T-cell (primary cell): ENCODE measurements at regions not wholly inside any gene's neighbourhood (a gene's known extent, or its start where the extent isn't known, plus 50 kb on each side); places are given as distances from the start of the nearest gene placed in this dataset.

ENCODE experiments used
- ATAC-seq, 4 experiments: fragments of 200-7000 bp in 3 of 4; fragments of 150-1000 bp in 1 of 4; cut with Tn5 transposase; replicated peaks in 1 of 4; 1 replicate in 3 of 4; 2 replicates in 1 of 4; pipeline ENCODE4 v1.10.0; 2021; ENCODE audit warnings: moderate library complexity in 3 of 4, mild to moderate bottlenecking in 2 of 4, moderate number of reproducible peaks in 1 of 4
- CTCF ChIA-PET, 2 donors: fragments of 300-600 bp; sonication (Branson Sonifier 250); formaldehyde crosslinking; loops; one replicate each; lab custom pipeline; 2022; ENCODE audit warnings: antibody characterized with exemption in 2 of 2; lab: Charles Lee
- POLR2A ChIA-PET, 2 donors: fragments of 300-600 bp; sonication (Branson Sonifier 250); formaldehyde crosslinking; loops; one replicate each; lab custom pipeline; 2022; ENCODE audit warnings: antibody characterized with exemption in 2 of 2; lab: Charles Lee
- DNase-seq, 35 experiments: peaks; one replicate each; pipeline versions ENCODE4 v3.0.0 to v3.0.0-alpha.2; 2013 to 2023
- H3K27ac ChIP-seq: one replicate; pipeline ENCODE4 v1.5.1; 2013; ENCODE audit warnings: low read length
- H3K27me3 ChIP-seq, 2 experiments: replicated peaks in 1 of 2; 1 replicate in 1 of 2; 2 replicates in 1 of 2; pipeline versions ENCODE4 v1.6.1 to v1.7.0; 2013; ENCODE audit warnings: low read length in 1 of 2, mixed read lengths in 1 of 2; ENCODE audit not compliant: control insufficient read depth in 2 of 2, insufficient read depth in 2 of 2; ENCODE audit errors: extremely low read depth in 1 of 2
- H3K36me3 ChIP-seq, 2 donors: 1 replicate in 1 of 2; 2 replicates in 1 of 2; pipeline versions ENCODE4 v1.6.1 to v1.7.0; 2013; ENCODE audit warnings: low read length in 1 of 2; ENCODE audit not compliant: control insufficient read depth in 2 of 2, insufficient read depth in 1 of 2; ENCODE audit errors: extremely low read depth in 1 of 2
- H3K4me1 ChIP-seq, 2 experiments: 1 replicate in 1 of 2; 2 replicates in 1 of 2; pipeline versions ENCODE4 v1.6.1 to v1.7.0; 2013; ENCODE audit warnings: low read length in 2 of 2, mixed read lengths in 1 of 2; ENCODE audit not compliant: insufficient read depth in 2 of 2, control insufficient read depth in 1 of 2; ENCODE audit errors: extremely low read depth in 1 of 2
- H3K4me3 ChIP-seq, 2 donors: 1 replicate in 1 of 2; 2 replicates in 1 of 2; pipeline versions ENCODE4 v1.5.1 to v1.7.0; 2013; ENCODE audit warnings: mild to moderate bottlenecking in 2 of 2, low read length in 1 of 2, moderate library complexity in 1 of 2; ENCODE audit not compliant: control insufficient read depth in 1 of 2; ENCODE audit errors: extremely low read depth in 1 of 2
- H3K9me3 ChIP-seq: 2 replicates; pipeline ENCODE4 v1.7.0; 2013
- H3K27ac Mint-ChIP-seq, 2 donors: one replicate each; pipeline ENCODE4 v1.8.0; 2020 to 2021; ENCODE audit warnings: mild to moderate bottlenecking in 2 of 2, mixed read lengths in 2 of 2
- H3K27me3 Mint-ChIP-seq, 2 donors: one replicate each; pipeline ENCODE4 v1.8.0; 2021 to 2022; ENCODE audit warnings: mixed read lengths in 2 of 2
- H3K36me3 Mint-ChIP-seq: one replicate; pipeline ENCODE4 v1.8.0; 2021; ENCODE audit warnings: mixed read lengths
- H3K4me1 Mint-ChIP-seq, 3 donors: one replicate each; pipeline ENCODE4 v1.8.0; 2020 to 2022; ENCODE audit warnings: mixed read lengths in 3 of 3, mild to moderate bottlenecking in 1 of 3
- H3K4me3 Mint-ChIP-seq, 3 donors: one replicate each; pipeline ENCODE4 v1.8.0; 2020 to 2022; ENCODE audit warnings: mild to moderate bottlenecking in 3 of 3, mixed read lengths in 3 of 3, moderate library complexity in 3 of 3
- H3K9me3 Mint-ChIP-seq, 3 donors: one replicate each; pipeline ENCODE4 v1.8.0; 2020 to 2022; ENCODE audit warnings: mixed read lengths in 3 of 3
- WGBS: methylation state at CpG from one replicate; pipeline ENCODE4 v1.1.5; 2013; ENCODE audit warnings: missing lambda C conversion rate; ENCODE audit not compliant: insufficient coverage; 5-methylcytosine and 5-hydroxymethylcytosine counted together

GRCh38 chr18:65632236-65632635 is 118.6 kb upstream of the CDH7 start:
- DNase-seq (no peak), ATAC-seq (no peak)
- Histone ChIP-seq H3K4me3 (no peak overlapping the region), H3K36me3 (no peaks in the 10 kb centered on the region), H3K27me3 (no peaks in the 10 kb centered on the region), H3K4me1 (no peaks in the 10 kb centered on the region), H3K27ac (no peak overlapping the region), H3K9me3 (no peaks in the 10 kb centered on the region)
- Mint-ChIP-seq H3K9me3 (peaks cover 8 to 21% (median 12%) of the 10 kb centered on the region in 3 donors), H3K27me3 (no peaks in the 10 kb centered on the region), H3K4me3 (no peak overlapping the region), H3K27ac (no peak overlapping the region), H3K4me1 (no peaks in the 10 kb centered on the region), H3K36me3 (no peaks in the 10 kb centered on the region)
- no CpG with 5 or more reads among the region's 2 CpGs for WGBS
- CTCF ChIA-PET = interaction anchor here in 1 of 2 donors (0.5 kb wide), 1 partner anchor 414 kb away, joined by 4 read pairs; no protein-coding TSS in a partner anchor
- POLR2A ChIA-PET = no interaction called here

DNA sequence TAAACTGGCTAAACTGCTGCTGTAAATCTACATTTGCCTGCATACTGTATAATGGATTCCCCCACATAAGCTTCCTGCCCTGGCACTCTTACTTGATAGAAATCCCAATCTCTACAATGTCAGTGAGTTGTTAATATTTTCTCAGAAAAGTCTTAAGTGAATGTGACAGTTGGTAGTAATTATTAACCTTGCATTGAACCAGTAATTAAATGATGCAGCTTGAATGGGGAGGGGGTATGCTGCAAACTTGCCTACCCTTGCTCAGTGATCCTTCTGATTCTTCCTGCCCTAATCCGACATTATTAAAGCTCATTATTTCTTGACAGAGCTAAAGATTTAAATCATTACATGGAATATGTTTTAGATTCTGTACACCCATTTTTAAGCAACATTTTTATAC is 119.0 kb upstream of the CDH7 start:
- Histone ChIP-seq H3K4me3 (no peak overlapping the region), H3K9me3 (no peaks in the 10 kb centered on the region), H3K4me1 (no peaks in the 10 kb centered on the region), H3K27ac (no peak overlapping the region), H3K36me3 (no peaks in the 10 kb centered on the region), H3K27me3 (no peaks in the 10 kb centered on the region)
- ChIA-PET POLR2A (no interaction called here), CTCF (no interaction called here)
- Mint-ChIP-seq H3K4me1 (no peaks in the 10 kb centered on the region), H3K4me3 (no peak overlapping the region), H3K36me3 (no peaks in the 10 kb centered on the region), H3K27me3 (no peaks in the 10 kb centered on the region), H3K9me3 (peaks cover 12 to 25% (median 12%) of the 10 kb centered on the region in 3 donors), H3K27ac (no peak overlapping the region)
- DNase-seq = no peak
- no CpG with 5 or more reads among the region's 1 CpG for WGBS
- no peak for ATAC-seq

GRCh38 chr18:65628390-65628789 is 122.4 kb upstream of the CDH7 start:
- WGBS = no CpG with 5 or more reads among the region's 1 CpG
- no peaks in the 10 kb centered on the region for H3K4me1 ChIP-seq
- Mint-ChIP-seq H3K36me3 (no peaks in the 10 kb centered on the region), H3K27me3 (no peaks in the 10 kb centered on the region), H3K9me3 (peaks cover 4 to 20% (median 12%) of the 10 kb centered on the region in 3 donors), H3K27ac (no peak overlapping the region), H3K4me3 (no peak overlapping the region), H3K4me1 (no peaks in the 10 kb centered on the region)
- H3K9me3 ChIP-seq = no peaks in the 10 kb centered on the region
- POLR2A ChIA-PET = interaction anchor here (0.6 to 0.7 kb wide), 2 partner anchors 13 to 1496 kb away, joined by 5 to 9 read pairs; no protein-coding TSS in a partner anchor
- no peak overlapping the region for H3K27ac ChIP-seq
- CTCF ChIA-PET = no interaction called here
- DNase-seq (no peak), ATAC-seq (no peak)
- no peak overlapping the region for H3K4me3 ChIP-seq
- no peaks in the 10 kb centered on the region for H3K27me3 ChIP-seq
- H3K36me3 ChIP-seq = no peaks in the 10 kb centered on the region

- ATAC-seq (no peak), DNase-seq (no peak)
- Histone ChIP-seq H3K4me1 (no peaks in the 10 kb centered on the region), H3K36me3 (no peaks in the 10 kb centered on the region), H3K27ac (no peak overlapping the region), H3K27me3 (no peaks in the 10 kb centered on the region), H3K4me3 (no peak overlapping the region), H3K9me3 (no peaks in the 10 kb centered on the region)
- H3K9me3 Mint-ChIP-seq = peaks cover 20 to 28% (median 21%) of the 10 kb centered on the region in 3 donors
- no peaks in the 10 kb centered on the region for H3K27me3 Mint-ChIP-seq
- H3K27ac Mint-ChIP-seq = no peak overlapping the region
- H3K4me1 Mint-ChIP-seq = no peaks in the 10 kb centered on the region
- 75% methylated on average over 5 of the region's 6 CpGs for WGBS
- CTCF ChIA-PET = no interaction called here
- H3K36me3 Mint-ChIP-seq = no peaks in the 10 kb centered on the region
- H3K4me3 Mint-ChIP-seq = no peak overlapping the region
- POLR2A ChIA-PET = no interaction called here
These were observed 127.1 kb upstream of the CDH7 start for GRCh38 chr18:65623676-65624075.

GRCh38 chr18:65622436-65622835 is 128.4 kb upstream of the CDH7 start:
- H3K36me3 Mint-ChIP-seq = no peaks in the 10 kb centered on the region
- DNase-seq (no peak), ATAC-seq (no peak)
- Histone ChIP-seq H3K27me3 (no peaks in the 10 kb centered on the region), H3K4me3 (no peak overlapping the region), H3K9me3 (no peaks in the 10 kb centered on the region), H3K27ac (no peak overlapping the region), H3K36me3 (no peaks in the 10 kb centered on the region), H3K4me1 (no peaks in the 10 kb centered on the region)
- ChIA-PET POLR2A (no interaction called here), CTCF (no interaction called here)
- no CpG with 5 or more reads among the region's 4 CpGs for WGBS
- H3K4me1 Mint-ChIP-seq = no peaks in the 10 kb centered on the region
- H3K27me3 Mint-ChIP-seq = no peaks in the 10 kb centered on the region
- H3K4me3 Mint-ChIP-seq = no peak overlapping the region
- H3K9me3 Mint-ChIP-seq = peaks cover 29 to 32% (median 31%) of the 10 kb centered on the region in 3 donors
- no peak overlapping the region for H3K27ac Mint-ChIP-seq

GRCh38 chr18:65620076-65620696 is 130.6 kb upstream of the CDH7 start:
- 84% methylated on average over 8 of the region's 9 CpGs for WGBS
- Histone ChIP-seq H3K4me3 (no peak overlapping the region), H3K4me1 (no peaks in the 10 kb centered on the region), H3K9me3 (no peaks in the 10 kb centered on the region), H3K36me3 (no peaks in the 10 kb centered on the region), H3K27me3 (no peaks in the 10 kb centered on the region), H3K27ac (no peak overlapping the region)
- H3K27me3 Mint-ChIP-seq = no peaks in the 10 kb centered on the region
- H3K4me3 Mint-ChIP-seq = no peak overlapping the region
- H3K36me3 Mint-ChIP-seq = no peaks in the 10 kb centered on the region
- H3K9me3 Mint-ChIP-seq = peaks cover 21 to 27% (median 25%) of the 10 kb centered on the region in 3 donors
- no peaks in the 10 kb centered on the region for H3K4me1 Mint-ChIP-seq
- ChIA-PET CTCF (no interaction called here), POLR2A (no interaction called here)
- DNase-seq = no peak
- no peak for ATAC-seq
- H3K27ac Mint-ChIP-seq = no peak overlapping the region
